MG63 (cell line): ENCODE measurements at regions not wholly inside any gene's neighbourhood (a gene's known extent, or its start where the extent isn't known, plus 50 kb on each side); places are given as distances from the start of the nearest gene placed in this dataset.

Source experiments
- DNase-seq: peaks from one replicate; pipeline ENCODE4 v3.0.0-alpha.2; 2020
- H3K27me3 ChIP-seq: fragments of 250-450 bp; sonication (Bioruptor Pico); 2 replicates; pipeline ENCODE4 v1.5.1; 2020; ENCODE audit warnings: mild to moderate bottlenecking, moderate library complexity
- H3K36me3 ChIP-seq: fragments of 250-450 bp; sonication (Bioruptor Pico); 2 replicates; pipeline ENCODE4 v1.5.1; 2020; ENCODE audit warnings: mild to moderate bottlenecking, moderate library complexity
- H3K4me3 ChIP-seq: fragments of 250-450 bp; sonication (Bioruptor Pico); 2 replicates; pipeline ENCODE4 v1.5.1; 2020; ENCODE audit warnings: mild to moderate bottlenecking, moderate library complexity
- H3K9me3 ChIP-seq: fragments of 250-450 bp; sonication (Bioruptor Pico); 2 replicates; pipeline ENCODE4 v1.5.1; 2020; ENCODE audit warnings: mild to moderate bottlenecking, moderate library complexity

- no peak for DNase-seq
- H3K4me3 ChIP-seq, result no peak overlapping the region
- H3K9me3 ChIP-seq, result no peaks in the 10 kb centered on the region
- no peaks in the 10 kb centered on the region for H3K27me3 ChIP-seq
- H3K36me3 ChIP-seq, result no peaks in the 10 kb centered on the region
Observed at GRCh38 chr11:109526931-109527330, 104.9 kb downstream of the C11orf87 start.

GRCh38 chr11:109527496-109527895 lies 105.5 kb downstream of the C11orf87 start:
- DNase-seq, result no peak
- Histone ChIP-seq H3K9me3 (no peaks in the 10 kb centered on the region), H3K4me3 (no peak overlapping the region), H3K27me3 (no peaks in the 10 kb centered on the region), H3K36me3 (no peaks in the 10 kb centered on the region)

GRCh38 chr11:109547356-109548027 lies 125.5 kb downstream of the C11orf87 start:
- no peaks in the 10 kb centered on the region for H3K27me3 ChIP-seq
- H3K9me3 ChIP-seq, result no peaks in the 10 kb centered on the region; the same call in none of the 2 replicates
- DNase-seq, result peak; percentile 39
- H3K36me3 ChIP-seq, result no peaks in the 10 kb centered on the region; the same call in 1 of the 2 replicates
- H3K4me3 ChIP-seq, result no peak overlapping the region

GRCh38 chr11:109552376-109552775 lies 130.4 kb downstream of the C11orf87 start:
- Histone ChIP-seq H3K9me3 (no peaks in the 10 kb centered on the region), H3K36me3 (no peaks in the 10 kb centered on the region), H3K4me3 (peak overlapping the region; percentile 29), H3K27me3 (no peaks in the 10 kb centered on the region)
- DNase-seq, result no peak

- Histone ChIP-seq H3K27me3 (no peaks in the 10 kb centered on the region), H3K9me3 (no peaks in the 10 kb centered on the region), H3K36me3 (no peaks in the 10 kb centered on the region), H3K4me3 (no peak overlapping the region)
- DNase-seq, result no peak
Observed at GRCh38 chr11:109553284-109553683, 131.3 kb downstream of the C11orf87 start.

- Histone ChIP-seq H3K27me3 (no peaks in the 10 kb centered on the region), H3K36me3 (no peaks in the 10 kb centered on the region), H3K9me3 (no peaks in the 10 kb centered on the region), H3K4me3 (no peak overlapping the region)
- no peak for DNase-seq
Observed at GRCh38 chr11:109554951-109555350, 133.0 kb downstream of the C11orf87 start.

- Histone ChIP-seq H3K4me3 (no peak overlapping the region), H3K27me3 (no peaks in the 10 kb centered on the region), H3K36me3 (no peaks in the 10 kb centered on the region), H3K9me3 (peaks cover 4% of the 10 kb centered on the region; the same call in 1 of the 2 replicates)
- no peak for DNase-seq
Observed at GRCh38 chr11:109564241-109564640, 142.3 kb downstream of the C11orf87 start.

GRCh38 chr11:109582470-109582869 lies 160.5 kb downstream of the C11orf87 start:
- no peak overlapping the region for H3K4me3 ChIP-seq
- H3K9me3 ChIP-seq, result no peaks in the 10 kb centered on the region
- no peak for DNase-seq
- H3K27me3 ChIP-seq, result no peaks in the 10 kb centered on the region
- no peaks in the 10 kb centered on the region for H3K36me3 ChIP-seq

- Histone ChIP-seq H3K36me3 (no peaks in the 10 kb centered on the region), H3K27me3 (no peaks in the 10 kb centered on the region), H3K4me3 (no peak overlapping the region), H3K9me3 (no peaks in the 10 kb centered on the region)
- no peak for DNase-seq
Observed at GRCh38 chr11:109584001-109584972, 162.3 kb downstream of the C11orf87 start.

- no peak overlapping the region for H3K4me3 ChIP-seq
- H3K9me3 ChIP-seq, result no peaks in the 10 kb centered on the region
- DNase-seq, result no peak
- no peaks in the 10 kb centered on the region for H3K36me3 ChIP-seq
- no peaks in the 10 kb centered on the region for H3K27me3 ChIP-seq
Observed at GRCh38 chr11:109586789-109587188, 164.8 kb downstream of the C11orf87 start.

- Histone ChIP-seq H3K9me3 (no peaks in the 10 kb centered on the region), H3K27me3 (no peaks in the 10 kb centered on the region), H3K4me3 (no peak overlapping the region), H3K36me3 (no peaks in the 10 kb centered on the region)
- DNase-seq, result no peak
Observed at GRCh38 chr11:109590782-109591181, 168.8 kb downstream of the C11orf87 start.

- H3K9me3 ChIP-seq, result no peaks in the 10 kb centered on the region
- no peak for DNase-seq
- H3K36me3 ChIP-seq, result no peaks in the 10 kb centered on the region
- no peaks in the 10 kb centered on the region for H3K27me3 ChIP-seq
- H3K4me3 ChIP-seq, result no peak overlapping the region
Observed at GRCh38 chr11:109597336-109597735, 175.3 kb downstream of the C11orf87 start.

GRCh38 chr11:109604481-109605400 lies 182.8 kb downstream of the C11orf87 start:
- Histone ChIP-seq H3K27me3 (no peaks in the 10 kb centered on the region), H3K36me3 (no peaks in the 10 kb centered on the region), H3K4me3 (no peak overlapping the region), H3K9me3 (no peaks in the 10 kb centered on the region)
- peak; percentile 43 for DNase-seq

GRCh38 chr11:109606256-109606655 lies 184.3 kb downstream of the C11orf87 start:
- no peaks in the 10 kb centered on the region for H3K36me3 ChIP-seq
- no peak for DNase-seq
- no peak overlapping the region for H3K4me3 ChIP-seq
- H3K27me3 ChIP-seq, result no peaks in the 10 kb centered on the region
- no peaks in the 10 kb centered on the region for H3K9me3 ChIP-seq

GRCh38 chr11:109609454-109610185 lies 187.6 kb downstream of the C11orf87 start:
- Histone ChIP-seq H3K9me3 (no peaks in the 10 kb centered on the region), H3K36me3 (no peaks in the 10 kb centered on the region)

GRCh38 chr11:109612496-109612895 lies 190.5 kb downstream of the C11orf87 start:
- no peaks in the 10 kb centered on the region for H3K27me3 ChIP-seq
- no peaks in the 10 kb centered on the region for H3K9me3 ChIP-seq
- H3K36me3 ChIP-seq, result no peaks in the 10 kb centered on the region
- DNase-seq, result no peak
- H3K4me3 ChIP-seq, result no peak overlapping the region

More at GRCh38 chr11:109609454-109610185, 187.6 kb downstream of the C11orf87 start:
- Histone ChIP-seq H3K27me3 (no peaks in the 10 kb centered on the region), H3K4me3 (no peak overlapping the region)
- no peak for DNase-seq
